ENCODE measurements at regions not wholly inside any gene's neighbourhood (a gene's known extent, or its start where the extent isn't known, plus 50 kb on each side); places are given as distances from the start of the nearest gene placed in this dataset.

DNA sequence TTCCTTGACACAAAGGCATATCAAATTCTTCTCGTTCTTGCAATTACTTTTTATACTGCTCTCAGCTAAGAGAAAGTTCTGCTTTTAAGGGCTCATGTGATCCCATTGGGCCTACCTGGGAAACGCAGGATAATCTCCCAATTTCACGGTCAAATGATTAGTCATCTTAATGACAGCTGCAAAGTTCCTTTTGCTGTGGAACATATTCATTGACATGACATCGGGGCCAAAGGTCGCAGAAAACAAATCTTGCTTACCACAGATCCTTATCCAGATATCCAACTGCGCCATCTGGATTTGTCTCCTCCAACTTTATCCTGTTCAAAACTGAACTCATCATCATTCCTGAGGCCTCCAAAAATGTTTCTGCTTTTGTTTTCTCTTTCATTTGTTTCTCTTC, 1085.6 kb upstream of the WWC1 start:
- TF ChIP-seq, protein P1, sequence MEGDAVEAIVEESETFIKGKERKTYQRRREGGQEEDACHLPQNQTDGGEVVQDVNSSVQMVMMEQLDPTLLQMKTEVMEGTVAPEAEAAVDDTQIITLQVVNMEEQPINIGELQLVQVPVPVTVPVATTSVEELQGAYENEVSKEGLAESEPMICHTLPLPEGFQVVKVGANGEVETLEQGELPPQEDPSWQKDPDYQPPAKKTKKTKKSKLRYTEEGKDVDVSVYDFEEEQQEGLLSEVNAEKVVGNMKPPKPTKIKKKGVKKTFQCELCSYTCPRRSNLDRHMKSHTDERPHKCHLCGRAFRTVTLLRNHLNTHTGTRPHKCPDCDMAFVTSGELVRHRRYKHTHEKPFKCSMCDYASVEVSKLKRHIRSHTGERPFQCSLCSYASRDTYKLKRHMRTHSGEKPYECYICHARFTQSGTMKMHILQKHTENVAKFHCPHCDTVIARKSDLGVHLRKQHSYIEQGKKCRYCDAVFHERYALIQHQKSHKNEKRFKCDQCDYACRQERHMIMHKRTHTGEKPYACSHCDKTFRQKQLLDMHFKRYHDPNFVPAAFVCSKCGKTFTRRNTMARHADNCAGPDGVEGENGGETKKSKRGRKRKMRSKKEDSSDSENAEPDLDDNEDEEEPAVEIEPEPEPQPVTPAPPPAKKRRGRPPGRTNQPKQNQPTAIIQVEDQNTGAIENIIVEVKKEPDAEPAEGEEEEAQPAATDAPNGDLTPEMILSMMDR (CRISPR knock-in tag; IDR thresholded peaks at IDR 0.05), result no peak
- no peak for TF ChIP-seq ZNF589 (CRISPR knock-in tag; conservative IDR thresholded peaks at IDR 0.05)
- TF ChIP-seq GABPA (IDR thresholded peaks at IDR 0.05; ENCODE audit: low read depth, low read length), result no peak
- TF ChIP-seq GABPA (CRISPR knock-in tag; IDR thresholded peaks at IDR 0.05; ENCODE audit: low read depth), result no peak
- no peak for TF ChIP-seq MNT (IDR thresholded peaks at IDR 0.05)
- no peak for TF ChIP-seq MAZ (IDR thresholded peaks at IDR 0.05; ENCODE audit: borderline replicate concordance, low read depth, low read length)
- TF ChIP-seq MAZ (CRISPR knock-in tag; IDR thresholded peaks at IDR 0.05; ENCODE audit: low read depth), result no peak
- TF ChIP-seq WIZ (CRISPR knock-in tag; IDR thresholded peaks at IDR 0.05), result no peak
- no peak for TF ChIP-seq SIN3B (IDR thresholded peaks at IDR 0.05; ENCODE audit: low read length)
- no peak for TF ChIP-seq PHF8 (CRISPR knock-in tag; IDR thresholded peaks at IDR 0.05)
- TF ChIP-seq, protein P2, sequence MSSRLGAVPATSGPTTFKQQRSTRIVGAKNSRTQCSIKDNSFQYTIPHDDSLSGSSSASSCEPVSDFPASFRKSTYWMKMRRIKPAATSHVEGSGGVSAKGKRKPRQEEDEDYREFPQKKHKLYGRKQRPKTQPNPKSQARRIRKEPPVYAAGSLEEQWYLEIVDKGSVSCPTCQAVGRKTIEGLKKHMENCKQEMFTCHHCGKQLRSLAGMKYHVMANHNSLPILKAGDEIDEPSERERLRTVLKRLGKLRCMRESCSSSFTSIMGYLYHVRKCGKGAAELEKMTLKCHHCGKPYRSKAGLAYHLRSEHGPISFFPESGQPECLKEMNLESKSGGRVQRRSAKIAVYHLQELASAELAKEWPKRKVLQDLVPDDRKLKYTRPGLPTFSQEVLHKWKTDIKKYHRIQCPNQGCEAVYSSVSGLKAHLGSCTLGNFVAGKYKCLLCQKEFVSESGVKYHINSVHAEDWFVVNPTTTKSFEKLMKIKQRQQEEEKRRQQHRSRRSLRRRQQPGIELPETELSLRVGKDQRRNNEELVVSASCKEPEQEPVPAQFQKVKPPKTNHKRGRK (CRISPR knock-in tag; IDR thresholded peaks at IDR 0.05), result no peak
- TF ChIP-seq KLF9 (CRISPR knock-in tag; IDR thresholded peaks at IDR 0.05; ENCODE audit: low read depth), result no peak
- no peak for TF ChIP-seq MAFK (conservative IDR thresholded peaks at IDR 0.05 in 1 of 2, IDR thresholded peaks at IDR 0.05 in 1 of 2; ENCODE audit: low read length in 2 of 2)
- no peak for TF ChIP-seq SPEN (CRISPR knock-in tag; IDR thresholded peaks at IDR 0.05; ENCODE audit: low read depth)
- no peak for TF ChIP-seq ZBTB7B (CRISPR knock-in tag; IDR thresholded peaks at IDR 0.05)
- no peak for TF ChIP-seq MEF2D (CRISPR knock-in tag; IDR thresholded peaks at IDR 0.05)
